ENCODE measurements at regions not wholly inside any gene's neighbourhood (a gene's known extent, or its start where the extent isn't known, plus 50 kb on each side); places are given as distances from the start of the nearest gene placed in this dataset.

- ATAC-seq, result no peak
These were observed 180.0 kb downstream of the CHD9NB start for GRCh38 chr16:52872731-52873130.

- no peak for ATAC-seq
These were observed 181.2 kb downstream of the CHD9NB start for GRCh38 chr16:52871481-52871880.

GRCh38 chr16:52869243-52869642 is 183.5 kb downstream of the CHD9NB start:
- ATAC-seq, result no peak

GRCh38 chr16:52863000-52863399 is 189.7 kb downstream of the CHD9NB start:
- no peak for ATAC-seq

DNA sequence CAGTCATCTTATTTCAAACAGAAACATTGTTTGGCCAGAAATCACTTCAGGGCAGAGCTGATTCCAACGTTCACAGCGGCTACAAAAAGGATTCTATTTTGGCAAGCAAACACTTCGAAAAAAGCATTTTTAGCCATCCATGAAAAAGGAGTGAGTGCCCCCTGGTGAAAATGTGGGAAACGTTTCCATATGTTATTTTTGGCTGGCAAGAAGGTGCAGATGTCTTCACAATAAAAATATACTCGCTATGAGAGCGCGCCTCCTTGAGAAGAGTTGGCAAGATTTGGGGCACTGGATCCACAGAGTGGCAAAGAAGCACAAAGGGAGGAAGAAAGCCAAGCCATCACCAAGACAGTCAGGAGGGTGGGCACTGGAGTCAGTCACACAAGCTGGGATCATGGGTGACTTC is 191.1 kb downstream of the CHD9NB start:
- no peak for ATAC-seq

- ATAC-seq, result no peak
These were observed 197.2 kb downstream of the CHD9NB start for GRCh38 chr16:52855463-52855862.

- ATAC-seq, result no peak
These were observed 199.7 kb downstream of the CHD9NB start for GRCh38 chr16:52852978-52853377.

DNA sequence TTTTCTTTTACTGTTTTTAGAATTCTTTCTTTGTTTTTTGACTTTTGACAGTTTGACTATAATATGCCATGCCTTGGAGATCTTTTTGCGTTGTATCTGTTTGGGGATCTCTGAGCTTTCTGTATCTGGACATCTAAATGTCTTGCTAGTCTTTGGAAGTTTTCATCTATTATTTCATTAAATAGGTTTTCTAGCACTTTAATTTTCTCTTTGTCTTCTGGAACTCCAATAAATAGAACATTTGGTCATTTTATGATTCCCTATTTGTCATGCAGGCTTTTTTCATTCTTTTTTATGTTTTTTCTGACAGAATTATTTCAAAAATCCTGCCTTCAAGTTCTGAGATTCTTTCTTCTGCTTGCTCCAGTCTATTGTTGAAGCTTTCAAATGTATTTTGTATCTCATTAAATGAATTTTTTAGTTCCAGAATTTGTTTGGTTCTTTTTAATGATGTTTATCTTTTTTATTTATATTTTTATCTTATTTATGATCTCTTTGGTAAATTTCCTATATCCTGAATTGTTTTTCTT is 201.4 kb downstream of the CHD9NB start:
- no peak for ATAC-seq

DNA sequence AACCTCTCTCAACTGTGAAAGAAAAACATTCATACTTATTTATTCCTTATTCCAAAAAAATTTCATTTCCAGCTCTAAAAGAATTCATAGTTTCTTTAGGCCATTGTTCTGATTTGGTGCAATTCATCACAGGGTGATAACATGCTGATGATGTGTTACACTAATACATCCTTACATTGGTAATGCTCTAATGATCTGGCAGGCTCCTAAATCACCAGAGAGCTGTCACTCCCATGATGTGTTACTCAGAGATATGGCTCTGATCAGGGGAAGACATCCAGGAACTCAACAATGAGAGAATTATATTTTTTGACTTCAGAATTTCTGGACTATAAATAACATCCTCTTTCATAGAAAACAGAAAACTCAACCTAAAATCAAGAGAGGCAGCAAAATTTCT is 209.3 kb downstream of the CHD9NB start:
- no peak for ATAC-seq

DNA sequence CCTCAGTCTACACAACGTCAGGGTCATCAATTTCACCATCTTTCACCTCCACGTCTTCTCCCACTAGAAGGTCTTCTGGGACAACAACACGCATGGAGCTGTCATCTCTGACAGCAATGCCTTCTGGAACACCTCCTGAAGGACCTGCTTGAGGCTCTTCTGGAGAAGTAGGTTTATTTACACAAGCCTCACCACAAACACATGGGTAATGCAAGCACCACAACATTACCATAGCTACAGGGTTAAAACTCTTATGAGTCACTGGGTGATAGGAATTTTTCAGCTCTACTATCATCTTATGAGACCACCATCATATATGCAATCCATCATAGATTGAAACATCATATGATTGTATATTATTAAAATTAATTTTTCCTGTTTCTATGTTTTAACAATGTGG is 215.4 kb downstream of the CHD9NB start:
- ATAC-seq, result no peak

- ATAC-seq, result no peak
These were observed 217.8 kb downstream of the CHD9NB start for GRCh38 chr16:52834736-52835465.

DNA sequence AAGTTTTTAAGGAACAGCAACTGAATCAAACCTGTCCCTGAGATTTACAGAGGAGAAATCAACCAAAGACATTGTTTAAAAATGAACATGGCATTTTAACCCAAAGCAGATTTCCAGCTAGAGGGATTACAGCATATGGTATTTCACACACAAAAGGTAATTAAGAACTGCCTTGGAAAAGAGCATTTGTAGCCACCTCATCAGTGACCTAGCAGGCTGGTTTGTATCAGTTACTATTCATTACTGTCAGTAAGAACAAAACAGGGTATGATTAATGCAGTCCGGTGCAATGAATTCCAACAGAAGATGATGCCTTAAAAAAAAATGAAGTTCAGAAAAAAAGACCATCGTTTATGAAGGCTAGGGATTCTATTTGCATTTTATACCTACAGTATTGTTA is 219.9 kb downstream of the CHD9NB start:
- no peak for ATAC-seq

GRCh38 chr16:52827456-52827855 is 225.2 kb downstream of the CHD9NB start:
- no peak for ATAC-seq

DNA sequence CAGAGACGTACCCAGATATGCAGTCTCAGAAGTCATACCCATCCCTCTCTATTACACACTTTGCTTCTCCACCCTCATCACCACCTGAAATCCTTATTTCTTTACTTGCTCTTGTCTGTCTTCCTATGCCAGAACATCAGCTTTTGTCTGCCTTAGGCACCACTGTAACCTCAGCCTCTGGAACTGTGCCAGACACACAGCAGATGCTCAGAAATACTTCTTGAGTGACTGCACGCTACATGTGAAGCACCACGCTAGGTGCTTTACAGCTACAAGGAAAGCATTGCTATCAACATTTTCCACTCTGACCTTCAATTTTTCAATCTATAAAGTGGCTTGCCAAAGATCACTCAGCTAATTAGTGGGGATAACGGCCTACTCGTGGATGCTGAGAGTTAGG is 226.8 kb downstream of the CHD9NB start:
- ATAC-seq, result no peak

- no peak for ATAC-seq
These were observed 232.9 kb downstream of the CHD9NB start for GRCh38 chr16:52819808-52820207.

GRCh38 chr16:52819405-52819804 is 233.3 kb downstream of the CHD9NB start:
- ATAC-seq, result no peak

- ATAC-seq, result no peak
These were observed 235.0 kb downstream of the CHD9NB start for GRCh38 chr16:52817696-52818095.

- ATAC-seq, result no peak
These were observed 235.7 kb downstream of the CHD9NB start for GRCh38 chr16:52816993-52817392.

DNA sequence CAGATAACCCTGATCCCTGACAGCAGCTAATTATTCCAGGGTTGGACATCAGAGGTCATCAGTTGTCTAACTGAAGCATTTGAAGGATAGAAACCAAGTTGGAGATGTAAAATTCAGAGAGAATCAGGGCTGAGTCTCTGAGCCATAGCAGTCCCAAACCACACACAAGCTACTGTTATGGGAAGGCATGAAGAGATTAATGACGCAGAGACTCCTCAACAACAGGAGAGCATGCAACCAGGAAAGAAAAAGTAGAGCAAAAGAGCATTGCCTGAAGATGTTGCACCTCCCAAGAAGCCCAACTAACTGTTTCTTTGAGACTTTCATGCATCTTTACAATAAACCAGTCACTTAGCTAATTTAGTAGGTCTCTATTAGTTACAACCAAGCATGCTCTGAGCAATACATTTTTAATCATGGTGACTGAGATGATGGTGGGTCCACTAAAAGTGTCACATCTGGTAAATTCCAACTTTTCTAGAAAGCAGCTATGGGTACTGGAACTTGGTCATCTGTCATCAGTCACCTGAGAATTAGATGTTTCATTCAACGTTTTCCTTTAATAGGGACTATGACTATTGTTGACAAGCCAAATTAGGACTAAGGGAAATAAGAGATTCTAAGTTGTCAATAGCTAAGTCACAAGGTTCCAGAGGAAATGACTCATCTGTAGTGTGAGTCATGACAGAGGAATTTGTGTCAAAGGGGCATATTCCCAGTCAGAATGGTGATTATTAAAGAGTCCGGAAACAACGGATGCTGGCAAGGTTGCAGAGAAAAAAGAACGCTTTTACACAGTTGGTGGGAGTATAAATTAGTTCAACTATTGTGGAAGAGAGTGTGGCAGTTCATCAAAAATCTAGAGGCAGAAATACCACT is 239.8 kb downstream of the CHD9NB start:
- no peak for ATAC-seq

DNA sequence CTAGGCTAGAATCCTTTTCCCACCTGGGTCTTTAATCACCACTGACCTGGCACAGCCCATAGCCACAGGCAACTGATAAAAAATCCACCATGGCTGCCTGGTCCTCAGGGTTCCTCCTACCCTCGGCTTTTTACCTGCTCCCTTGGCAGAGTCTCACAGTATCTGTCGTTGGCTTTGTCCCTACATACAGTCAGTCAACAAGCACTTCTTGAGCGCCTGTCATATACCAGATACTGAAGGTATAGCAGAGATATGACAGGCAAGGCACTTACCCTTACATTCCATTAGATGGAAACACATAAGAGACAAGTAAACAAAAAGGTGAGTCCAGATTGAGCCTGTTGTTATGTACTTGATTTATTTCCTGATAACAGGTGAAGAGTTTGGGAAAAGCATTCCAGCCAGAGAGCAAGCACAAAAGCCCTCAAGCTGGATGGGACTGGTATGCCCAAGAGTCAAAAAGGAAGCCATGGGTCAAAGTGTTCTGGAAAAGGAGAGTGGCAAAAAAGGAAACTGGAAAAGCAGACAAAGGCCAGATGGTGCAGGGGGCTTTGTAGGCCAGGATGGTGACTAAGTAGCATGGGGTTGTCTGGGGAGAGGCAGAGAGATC is 247.0 kb downstream of the CHD9NB start:
- ATAC-seq, result no peak

GRCh38 chr16:52800432-52800831 is 252.3 kb downstream of the CHD9NB start:
- no peak for ATAC-seq

DNA sequence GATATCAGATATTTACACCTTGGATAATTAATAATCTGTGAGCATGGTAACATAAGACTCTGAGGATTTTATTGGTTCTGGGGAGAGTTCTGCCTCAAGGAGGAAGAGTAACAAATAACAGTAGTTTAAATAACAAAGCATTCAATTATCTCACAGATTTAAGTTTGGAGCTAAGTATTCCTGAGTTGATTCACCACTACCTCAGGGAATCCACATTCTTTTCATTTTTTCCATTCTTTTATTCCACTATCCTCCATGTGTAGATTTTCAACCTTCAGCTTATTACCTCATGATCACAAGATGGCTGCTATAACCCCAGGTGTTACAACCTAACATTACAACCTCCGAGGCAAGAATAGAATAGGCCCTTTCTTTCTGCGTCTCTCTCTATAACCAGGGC is 252.2 kb upstream of the TOX3 start:
- no peak for ATAC-seq

DNA sequence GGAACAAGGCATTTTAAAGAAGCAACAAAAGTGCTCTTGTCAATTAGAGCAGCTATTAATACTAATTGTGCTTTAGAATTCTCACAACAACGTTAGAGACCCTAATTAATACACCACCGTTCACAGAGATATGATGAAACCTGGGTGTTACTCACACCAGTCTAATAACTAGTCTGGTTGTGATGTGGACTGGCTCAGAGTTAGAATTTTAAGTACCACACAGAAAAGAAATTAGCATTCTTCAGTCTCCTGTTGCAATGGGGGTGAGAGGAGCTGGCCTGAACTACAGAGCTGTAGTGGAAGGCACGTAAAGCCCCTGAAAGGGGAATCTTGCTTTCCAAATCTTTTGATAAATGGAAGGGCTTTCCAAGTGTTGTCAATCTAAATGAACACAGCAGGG is 240.8 kb upstream of the TOX3 start:
- ATAC-seq, result no peak
